HepG2 (cell line): ENCODE measurements at regions not wholly inside any gene's neighbourhood (a gene's known extent, or its start where the extent isn't known, plus 50 kb on each side); places are given as distances from the start of the nearest gene placed in this dataset.

Experiments
- ATAC-seq: fragments of 200-7000 bp; cut with Tn5 transposase; 3 replicates; pipeline ENCODE4 v1.9.1; 2020; ENCODE audit warnings: mild to moderate bottlenecking, moderate library complexity
- BruUV-seq: library from RNA; stranded (reverse); fragments of 400-500 nt; replicated peaks from 2 replicates; lab custom pipeline; 2021; lab: Mats Ljungman, UMichigan
- CTCF ChIA-PET: fragments of 300-600 bp; formaldehyde crosslinking; extraction: SDS; loops from one replicate; lab custom pipeline; 2021; ENCODE audit warnings: low total read pairs, inconsistent platforms, low intra/inter-chr PET ratio; lab: Yijun Ruan, JAX
- POLR2A ChIA-PET: fragments of 350-600 bp; sonication (Branson Sonifier 250); formaldehyde crosslinking; loops from one replicate; lab custom pipeline; 2020; ENCODE audit warnings: antibody characterized with exemption, inconsistent platforms; lab: Yijun Ruan, JAX
- DNase-seq: peaks from one replicate; pipeline ENCODE4 v3.0.0-alpha.2; 2015; ENCODE audit warnings: low spot score
- FAIRE-seq: peaks from 3 replicates; lab custom pipeline; 2011; peaks lifted over from hg19 to GRCh38; lab: Jason Lieb, UNC
- H2AFZ ChIP-seq: one replicate; pipeline ENCODE4 v1.6.1; 2011; ENCODE audit warnings: low read length, inconsistent platforms
- H3K27ac ChIP-seq: fragments of 300-600 bp; 3 replicates; pipeline ENCODE4 v1.8.0; 2011; ENCODE audit warnings: mixed run types, mild to moderate bottlenecking, mixed read lengths, low read length, inconsistent platforms; ENCODE audit not compliant: insufficient read depth; ENCODE audit errors: extremely low read length
- H3K27me3 ChIP-seq, 2 experiments: fragments of 200-600 bp in 1 of 2; 2 replicates in 1 of 2; 3 replicates in 1 of 2; pipeline versions ENCODE4 v1.6.0 to v1.8.0; 2011; ENCODE audit warnings: low read length in 2 of 2, mild to moderate bottlenecking in 2 of 2, moderate library complexity in 2 of 2, inconsistent platforms in 1 of 2; ENCODE audit not compliant: insufficient read depth in 2 of 2, control insufficient read depth in 1 of 2
- H3K36me3 ChIP-seq, 2 experiments: fragments of 200-600 bp in 1 of 2; replicated peaks in 1 of 2; 2 replicates in 1 of 2; 3 replicates in 1 of 2; pipeline versions ENCODE4 v1.5.1 to v1.8.0; 2011; ENCODE audit warnings: low read length in 2 of 2, inconsistent platforms in 1 of 2; ENCODE audit not compliant: insufficient read depth in 2 of 2, control insufficient read depth in 1 of 2
- H3K4me1 ChIP-seq: 2 replicates; pipeline ENCODE4 v1.5.1; 2012; ENCODE audit warnings: low read length, inconsistent platforms; ENCODE audit not compliant: insufficient read depth
- H3K4me2 ChIP-seq: 2 replicates; pipeline ENCODE4 v1.6.0; 2011; ENCODE audit warnings: low read depth, low read length, inconsistent platforms
- H3K4me3 ChIP-seq, 3 experiments: fragments of 200-600 bp in 1 of 3; sonication (generic), shearing (Covaris generic) in 1 of 3; replicated peaks in 1 of 3; 2 replicates each; pipeline ENCODE4 v1.5.1; 2011 to 2016; ENCODE audit warnings: low read length in 3 of 3, inconsistent platforms in 2 of 3, low read depth in 2 of 3, mild to moderate bottlenecking in 2 of 3, control low read depth in 1 of 3, mixed read lengths in 1 of 3; ENCODE audit not compliant: insufficient read depth in 1 of 3
- H3K79me2 ChIP-seq: one replicate; pipeline ENCODE4 v1.6.1; 2011; ENCODE audit warnings: low read length, inconsistent platforms; ENCODE audit not compliant: insufficient read depth
- H3K9ac ChIP-seq: 2 replicates; pipeline ENCODE4 v1.6.0; 2011; ENCODE audit warnings: mild to moderate bottlenecking, low read depth, low read length, inconsistent platforms; ENCODE audit not compliant: insufficient read depth
- H3K9me3 ChIP-seq: 2 replicates; pipeline ENCODE4 v1.5.1; 2012; ENCODE audit warnings: mild to moderate bottlenecking, low read length
- H4K20me1 ChIP-seq: 2 replicates; pipeline ENCODE4 v1.6.0; 2011; ENCODE audit warnings: inconsistent platforms, mild to moderate bottlenecking, low read length, moderate library complexity; ENCODE audit not compliant: insufficient read depth
- ATRX ChIP-seq: sonication (generic); formaldehyde crosslinking; IDR thresholded peaks from 2 replicates; pipeline ENCODE4 v1.4.0; 2020; ENCODE audit warnings: missing genetic modification reagents, borderline replicate concordance
- CREM ChIP-seq, 2 experiments: sonication (generic) in 1 of 2; formaldehyde crosslinking in 1 of 2; IDR thresholded peaks; 2 replicates each; pipeline versions ENCODE4 v1.4.0 to v1.6.1; 2016 to 2020; ENCODE audit warnings: antibody characterized with exemption in 1 of 2, mild to moderate bottlenecking in 1 of 2, missing genetic modification reagents in 1 of 2
- GFI1 ChIP-seq: sonication (generic); formaldehyde crosslinking; IDR thresholded peaks from 2 replicates; pipeline ENCODE4 v1.5.0; 2020; ENCODE audit warnings: missing genetic modification reagents, mild to moderate bottlenecking, borderline replicate concordance
- HOXA9 ChIP-seq: sonication (generic); formaldehyde crosslinking; IDR thresholded peaks from 2 replicates; pipeline ENCODE4 v1.8.1; 2022; ENCODE audit warnings: missing genetic modification reagents, mild to moderate bottlenecking, moderate library complexity, borderline replicate concordance
- IRF2 ChIP-seq: IDR thresholded peaks from 2 replicates; pipeline ENCODE4 v1.6.1; 2018; ENCODE audit warnings: missing genetic modification reagents, missing compliant biosample characterization
- KLF9 ChIP-seq: IDR thresholded peaks from 2 replicates; pipeline ENCODE4 v1.6.1; 2016; ENCODE audit warnings: low read depth
- REST ChIP-seq, 2 experiments: IDR thresholded peaks; 2 replicates each; pipeline ENCODE4 v1.6.1; 2011 to 2012; ENCODE audit warnings: low read length in 2 of 2, borderline replicate concordance in 1 of 2, low read depth in 1 of 2, mild to moderate bottlenecking in 1 of 2, moderate library complexity in 1 of 2
- SMARCC2 ChIP-seq: fragments of 450-650 bp; IDR thresholded peaks from 2 replicates; pipeline ENCODE4 v1.6.1; 2017; ENCODE audit warnings: antibody characterized with exemption, mild to moderate bottlenecking
- TCF7L2 ChIP-seq: IDR thresholded peaks from 2 replicates; pipeline ENCODE4 v1.6.1; 2011; ENCODE audit warnings: mild to moderate bottlenecking, low read depth, low read length, moderate library complexity
- ZNF792 ChIP-seq: IDR thresholded peaks from 2 replicates; pipeline ENCODE4 v1.6.1; 2016
- ZNF800 ChIP-seq: sonication (generic); formaldehyde crosslinking; IDR thresholded peaks from 2 replicates; pipeline ENCODE4 v1.4.0; 2020; ENCODE audit warnings: missing genetic modification reagents
- WGBS: methylation state at CpG from one replicate; pipeline ENCODE4 v1.1.6; 2017; ENCODE audit warnings: low lambda C conversion rate; 5-methylcytosine and 5-hydroxymethylcytosine counted together
- in situ Hi-C: cut with HindIII; loops from 2 replicates; pipeline ENCODE4 v1.10.0; 2017; ENCODE audit warnings: low pct_unique_long_range_greater_than_20kb; ENCODE audit not compliant: extremely low pct_ligation_motif_present
- intact Hi-C: fragments of 100-400 bp; cut with micrococcal nuclease; formaldehyde crosslinking; loops from one replicate; pipeline ENCODE4 v1.10.0; 2022; ENCODE audit not compliant: unreplicated experiment
- TF ChIP-seq, protein P1 (sequence below): sonication (generic); formaldehyde crosslinking; IDR thresholded peaks from 2 replicates; pipeline ENCODE4 v1.5.1; 2020; ENCODE audit warnings: mild to moderate bottlenecking, missing genetic modification reagents, moderate library complexity
- TF ChIP-seq, protein P2 (sequence below): sonication (generic); formaldehyde crosslinking; IDR thresholded peaks from 2 replicates; pipeline ENCODE4 v1.8.0; 2023; ENCODE audit warnings: mild to moderate bottlenecking, missing genetic modification reagents

GRCh38 chr4:54877006-54877405 lies 219.2 kb downstream of the KIT start (continued):
- TF ChIP-seq, protein P1, sequence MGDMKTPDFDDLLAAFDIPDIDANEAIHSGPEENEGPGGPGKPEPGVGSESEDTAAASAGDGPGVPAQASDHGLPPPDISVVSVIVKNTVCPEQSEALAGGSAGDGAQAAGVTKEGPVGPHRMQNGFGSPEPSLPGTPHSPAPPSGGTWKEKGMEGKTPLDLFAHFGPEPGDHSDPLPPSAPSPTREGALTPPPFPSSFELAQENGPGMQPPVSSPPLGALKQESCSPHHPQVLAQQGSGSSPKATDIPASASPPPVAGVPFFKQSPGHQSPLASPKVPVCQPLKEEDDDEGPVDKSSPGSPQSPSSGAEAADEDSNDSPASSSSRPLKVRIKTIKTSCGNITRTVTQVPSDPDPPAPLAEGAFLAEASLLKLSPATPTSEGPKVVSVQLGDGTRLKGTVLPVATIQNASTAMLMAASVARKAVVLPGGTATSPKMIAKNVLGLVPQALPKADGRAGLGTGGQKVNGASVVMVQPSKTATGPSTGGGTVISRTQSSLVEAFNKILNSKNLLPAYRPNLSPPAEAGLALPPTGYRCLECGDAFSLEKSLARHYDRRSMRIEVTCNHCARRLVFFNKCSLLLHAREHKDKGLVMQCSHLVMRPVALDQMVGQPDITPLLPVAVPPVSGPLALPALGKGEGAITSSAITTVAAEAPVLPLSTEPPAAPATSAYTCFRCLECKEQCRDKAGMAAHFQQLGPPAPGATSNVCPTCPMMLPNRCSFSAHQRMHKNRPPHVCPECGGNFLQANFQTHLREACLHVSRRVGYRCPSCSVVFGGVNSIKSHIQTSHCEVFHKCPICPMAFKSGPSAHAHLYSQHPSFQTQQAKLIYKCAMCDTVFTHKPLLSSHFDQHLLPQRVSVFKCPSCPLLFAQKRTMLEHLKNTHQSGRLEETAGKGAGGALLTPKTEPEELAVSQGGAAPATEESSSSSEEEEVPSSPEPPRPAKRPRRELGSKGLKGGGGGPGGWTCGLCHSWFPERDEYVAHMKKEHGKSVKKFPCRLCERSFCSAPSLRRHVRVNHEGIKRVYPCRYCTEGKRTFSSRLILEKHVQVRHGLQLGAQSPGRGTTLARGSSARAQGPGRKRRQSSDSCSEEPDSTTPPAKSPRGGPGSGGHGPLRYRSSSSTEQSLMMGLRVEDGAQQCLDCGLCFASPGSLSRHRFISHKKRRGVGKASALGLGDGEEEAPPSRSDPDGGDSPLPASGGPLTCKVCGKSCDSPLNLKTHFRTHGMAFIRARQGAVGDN (CRISPR knock-in tag) = no peak
- no peak for TF ChIP-seq ATRX (CRISPR knock-in tag)
- TF ChIP-seq GFI1 = no peak
- no peak for TF ChIP-seq SMARCC2

DNA sequence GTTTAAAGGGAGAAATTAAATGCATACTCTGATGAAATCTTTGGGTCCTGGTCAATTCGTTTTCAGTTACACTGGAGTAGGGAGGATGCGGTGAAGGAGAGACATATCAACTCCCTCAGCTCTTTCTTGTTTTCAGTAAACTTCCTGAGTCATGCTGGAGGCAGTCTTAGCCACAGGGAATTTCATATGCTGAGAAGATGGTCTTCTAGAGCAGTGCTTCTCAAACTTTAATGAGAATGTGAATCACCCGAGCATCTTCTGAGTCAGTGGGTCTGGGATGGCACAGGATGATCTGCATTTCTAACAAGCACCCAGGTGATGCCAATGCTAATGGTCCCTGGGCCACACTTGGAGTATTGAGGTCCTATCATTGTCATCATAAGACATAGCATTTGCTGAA lies 214.5 kb downstream of the KIT start:
- no peak for DNase-seq
- no peak for ATAC-seq
- Histone ChIP-seq H2AFZ (no peak overlapping the region), H3K4me2 (no peak overlapping the region), H3K9me3 (no peaks in the 10 kb centered on the region), H3K4me3 (no peak overlapping the region), H3K79me2 (no peaks in the 10 kb centered on the region), H3K36me3 (no peaks in the 10 kb centered on the region), H3K4me1 (no peaks in the 10 kb centered on the region), H3K27ac (no peak overlapping the region), H4K20me1 (no peaks in the 10 kb centered on the region), H3K27me3 (no peaks in the 10 kb centered on the region), H3K9ac (no peak overlapping the region)
- intact Hi-C loops = no loop called here
- FAIRE-seq = no peak
- ChIA-PET CTCF (no interaction called here), POLR2A (no interaction called here)
- no TSS peak for BruUV-seq
- in situ Hi-C loops = no loop called here
- 1% methylated on average over 3 of the region's 3 CpGs for WGBS
- no peak for TF ChIP-seq TCF7L2
- no peak for TF ChIP-seq ZNF792
- no peak for TF ChIP-seq IRF2 (CRISPR knock-in tag)
- no peak for TF ChIP-seq KLF9
- TF ChIP-seq, protein P2, sequence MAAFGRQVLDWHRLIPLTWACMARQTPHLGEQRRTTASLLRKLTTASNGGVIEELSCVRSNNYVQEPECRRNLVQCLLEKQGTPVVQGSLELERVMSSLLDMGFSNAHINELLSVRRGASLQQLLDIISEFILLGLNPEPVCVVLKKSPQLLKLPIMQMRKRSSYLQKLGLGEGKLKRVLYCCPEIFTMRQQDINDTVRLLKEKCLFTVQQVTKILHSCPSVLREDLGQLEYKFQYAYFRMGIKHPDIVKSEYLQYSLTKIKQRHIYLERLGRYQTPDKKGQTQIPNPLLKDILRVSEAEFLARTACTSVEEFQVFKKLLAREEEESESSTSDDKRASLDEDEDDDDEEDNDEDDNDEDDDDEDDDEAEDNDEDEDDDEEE = no peak
- TF ChIP-seq REST (IDR thresholded peaks at IDR 0.05; ENCODE audit: borderline replicate concordance in 1 of 2, low read depth in 1 of 2, low read length in 2 of 2) = no peak
- no peak for TF ChIP-seq ZNF800 (CRISPR knock-in tag)
- no peak for TF ChIP-seq CREM (IDR thresholded peaks at IDR 0.05)
- TF ChIP-seq CREM (CRISPR knock-in tag; IDR thresholded peaks at IDR 0.05) = no peak
- TF ChIP-seq HOXA9 (CRISPR knock-in tag) = no peak
